SKM-1 treated with dmso at 0.1 percent for 144 hours (cell line): ENCODE measurements at regions not wholly inside any gene's neighbourhood (a gene's known extent, or its start where the extent isn't known, plus 50 kb on each side); places are given as distances from the start of the nearest gene placed in this dataset.
"Not testable (repeated sequence)": the region's sequence is repeated elsewhere in the genome, so short reads cannot be mapped to it uniquely, and the experiment has no call there.

Experiments used
- DNase-seq: peaks from one replicate; lab custom pipeline; 2025; ENCODE audit not compliant: unreplicated experiment; lab: John Stamatoyannopoulos, UW

DNA sequence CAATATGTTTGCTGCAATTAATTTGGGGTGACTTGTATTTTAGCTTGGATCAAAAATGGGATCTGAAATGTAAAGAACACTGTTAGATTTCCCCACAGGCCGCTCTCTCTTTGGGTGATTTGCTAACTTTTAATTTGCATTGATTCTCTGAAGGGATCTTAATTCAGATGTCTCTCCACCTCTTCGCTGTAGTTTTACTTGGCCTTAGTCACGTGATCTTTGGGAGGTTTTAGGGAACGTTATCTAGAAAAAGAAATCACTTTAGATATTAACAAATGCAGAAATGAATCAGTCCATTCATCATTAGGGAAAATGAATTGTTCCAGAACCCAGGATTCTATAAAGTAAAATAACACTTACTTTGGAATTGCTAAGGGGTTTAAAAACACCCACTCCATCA lies 390.2 kb downstream of the THBS2 start:
- no peak for DNase-seq

- no peak for DNase-seq
Measured at GRCh38 chr6:168862346-168862980, 391.2 kb downstream of the THBS2 start.

DNA sequence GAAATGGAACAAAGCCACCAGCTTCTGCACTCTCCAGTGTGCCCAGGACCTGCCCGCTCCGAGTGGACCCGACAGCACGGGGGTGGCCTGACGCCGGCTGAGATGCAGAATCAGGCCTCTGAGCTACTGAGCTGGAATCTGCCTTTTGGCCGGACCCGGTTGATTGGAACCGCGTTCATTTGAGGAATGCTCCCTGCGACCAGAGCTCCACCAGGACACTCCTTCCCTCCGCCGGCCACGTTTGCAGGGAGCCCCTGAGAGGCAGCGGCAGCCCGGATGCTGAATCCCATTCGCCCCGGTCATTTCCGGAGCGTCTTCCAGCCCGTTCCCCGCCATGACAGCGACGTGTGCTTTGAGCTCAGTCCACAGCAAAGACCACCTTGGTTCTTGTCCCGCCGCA lies 392.7 kb downstream of the THBS2 start:
- DNase-seq, result no peak

GRCh38 chr6:168860341-168860740 lies 393.3 kb downstream of the THBS2 start:
- no peak for DNase-seq

DNA sequence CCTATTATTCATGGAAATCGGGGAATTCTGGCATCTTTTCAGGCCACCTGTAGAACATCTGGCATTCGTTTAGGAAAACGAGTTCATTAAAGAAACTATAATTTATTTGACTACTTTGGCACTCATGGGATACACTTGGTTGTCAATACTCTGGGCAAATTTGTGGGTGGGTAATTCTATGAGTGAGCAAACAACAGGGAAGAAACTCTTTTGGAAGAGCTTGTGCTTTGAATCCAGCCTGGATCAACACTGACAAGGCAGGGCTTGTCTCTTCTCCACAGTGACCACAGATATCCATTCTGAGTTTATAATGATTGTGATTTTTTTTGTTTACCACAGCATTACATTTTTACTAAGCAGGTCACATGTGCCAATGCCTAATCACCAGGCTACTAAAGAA lies 394.7 kb downstream of the THBS2 start:
- DNase-seq, result no peak

DNA sequence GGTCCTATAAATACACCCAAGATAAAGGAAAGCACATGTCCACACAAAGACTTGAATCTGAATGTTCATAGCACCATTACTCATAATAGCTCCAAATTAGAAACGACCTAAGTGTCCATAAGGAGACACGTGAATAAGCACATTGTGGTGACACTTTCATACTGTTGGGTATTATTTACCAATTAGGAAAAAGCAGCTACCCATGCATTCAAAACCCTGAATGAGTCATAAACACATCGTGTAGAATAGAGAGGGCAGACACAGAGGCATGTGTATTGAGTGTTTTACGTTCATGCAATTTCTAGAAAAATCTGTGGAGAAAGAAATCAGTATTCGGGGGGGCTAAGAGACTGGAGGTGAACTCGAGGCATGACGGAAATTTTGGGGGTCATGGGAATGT lies 396.7 kb downstream of the THBS2 start:
- DNase-seq, result no peak

DNA sequence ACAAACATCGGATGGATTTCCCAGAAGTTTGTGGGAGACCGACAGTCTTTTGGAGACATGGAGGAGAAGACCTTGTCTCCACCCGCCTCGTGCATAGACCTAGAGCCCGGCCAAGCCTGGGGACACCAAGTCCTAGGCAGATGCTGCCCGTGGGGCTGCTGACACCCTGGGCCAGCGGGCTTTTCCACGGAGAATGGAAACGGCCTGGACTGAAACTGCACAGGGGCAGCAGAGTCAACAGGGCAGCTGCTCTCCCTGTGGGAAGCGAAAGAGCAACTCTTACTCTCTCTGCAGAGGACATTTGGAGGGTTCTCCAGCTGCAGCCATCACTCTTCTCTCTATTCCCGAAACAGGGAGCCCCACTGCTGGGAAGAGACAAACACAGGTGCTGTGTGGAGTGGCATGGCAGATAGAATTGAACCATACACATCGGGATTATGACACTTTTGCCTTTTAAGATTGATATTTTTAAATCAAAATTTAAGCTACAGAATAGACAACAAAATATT lies 401.2 kb downstream of the THBS2 start:
- DNase-seq, result no peak

GRCh38 chr6:168851460-168852375 lies 401.9 kb downstream of the THBS2 start:
- DNase-seq, result no peak

- not testable (repeated sequence) for DNase-seq
Measured at GRCh38 chr6:168850027-168850736, 403.5 kb downstream of the THBS2 start.

DNA sequence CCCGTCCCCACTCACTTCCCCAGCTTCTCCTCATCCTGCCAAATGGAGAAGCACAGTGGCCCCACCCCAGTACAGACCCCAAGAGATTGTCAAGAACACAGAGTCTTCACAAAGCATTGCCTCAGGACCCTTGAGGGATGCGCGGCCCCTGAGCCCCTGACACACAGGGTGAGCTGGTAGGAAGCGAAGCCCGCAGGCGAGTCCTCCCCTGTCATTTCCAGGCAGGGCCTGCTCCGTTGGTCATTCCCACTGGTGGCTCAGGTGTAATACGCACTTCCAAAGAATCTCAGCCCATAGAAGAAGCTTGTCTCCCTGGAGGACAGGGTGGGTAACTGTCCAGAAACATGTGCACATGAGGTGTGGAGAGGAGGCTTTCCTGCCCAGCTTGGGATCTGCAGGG lies 404.2 kb downstream of the THBS2 start:
- no peak for DNase-seq

DNA sequence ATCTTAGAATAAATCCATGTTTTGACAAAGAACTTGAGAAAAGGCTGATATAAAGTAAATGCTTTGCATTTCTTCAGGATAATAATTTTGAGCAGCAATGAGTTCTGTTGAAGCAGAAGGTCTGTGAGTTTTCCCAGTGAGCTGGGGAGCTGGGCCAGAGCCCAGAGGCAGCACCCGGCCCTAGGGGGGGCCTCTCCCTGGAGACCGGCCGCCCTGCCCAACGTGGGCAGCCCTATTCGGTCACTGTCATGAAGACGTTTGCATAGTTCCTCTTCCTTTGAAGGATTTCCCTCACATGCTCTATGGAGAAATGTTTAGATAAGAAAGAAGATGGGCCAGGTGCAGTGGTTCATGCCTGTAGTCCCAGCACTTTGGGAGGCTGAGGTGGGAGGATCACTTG lies 404.8 kb downstream of the THBS2 start:
- no peak for DNase-seq

GRCh38 chr6:168844821-168845609 lies 404.0 kb downstream of the SMOC2 start:
- no peak for DNase-seq

DNA sequence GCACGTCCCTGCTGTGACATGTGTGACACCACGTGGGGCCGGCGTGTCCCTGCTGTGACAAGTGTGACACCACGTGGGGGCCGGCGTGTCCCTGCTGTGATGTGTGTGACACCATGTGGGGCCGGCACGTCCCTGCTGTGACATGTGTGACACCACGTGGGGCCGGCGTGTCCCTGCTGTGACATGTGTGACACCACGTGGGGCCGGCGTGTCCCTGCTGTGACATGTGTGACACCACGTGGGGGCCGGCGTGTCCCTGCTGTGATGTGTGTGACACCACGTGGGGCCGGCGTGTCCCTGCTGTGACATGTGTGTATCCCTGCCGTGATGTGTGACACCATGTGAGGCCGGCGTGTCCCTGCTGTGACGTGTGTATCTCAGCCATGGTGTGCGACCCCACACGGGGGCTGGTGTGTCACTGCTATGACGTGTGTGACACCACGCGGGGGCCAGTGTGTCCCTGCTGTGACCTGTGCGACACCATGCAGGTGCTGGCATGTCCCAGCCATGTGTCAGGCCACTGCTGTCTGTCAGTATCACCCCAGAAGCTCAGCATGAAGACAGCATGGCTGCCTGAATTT lies 401.7 kb downstream of the SMOC2 start:
- DNase-seq, result not testable (repeated sequence)

DNA sequence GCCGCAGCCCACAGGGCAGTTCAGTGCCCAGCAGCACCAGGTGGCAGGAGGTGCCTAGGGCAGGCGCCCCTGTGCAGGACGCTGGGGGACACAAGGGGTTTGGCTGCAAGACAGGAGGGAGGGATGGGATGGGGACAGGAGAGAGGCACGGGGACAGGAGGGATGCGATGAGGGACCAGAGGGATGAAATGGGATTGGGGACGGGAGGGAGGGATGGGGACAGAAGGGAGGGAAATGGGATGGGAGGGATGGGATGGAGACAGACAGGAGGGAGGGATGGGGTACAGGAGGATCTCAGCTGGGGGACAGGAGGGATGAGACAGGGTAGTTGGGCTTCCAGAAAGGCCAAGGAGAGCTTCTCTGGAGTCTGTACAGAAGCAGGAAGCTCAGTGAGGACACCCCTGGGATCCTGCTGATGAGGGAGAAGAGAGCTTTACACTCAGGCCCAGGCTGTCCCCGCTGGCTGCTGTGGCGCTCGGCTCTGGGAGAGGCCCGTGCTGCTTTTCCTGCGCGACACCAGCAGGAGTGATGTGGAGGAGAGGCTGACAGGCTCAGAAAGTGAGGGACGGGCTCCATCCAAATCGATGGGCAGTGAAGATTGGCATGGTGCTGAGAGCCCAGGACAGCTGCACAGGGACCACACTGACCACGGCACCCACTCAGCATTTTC lies 400.8 kb downstream of the SMOC2 start:
- DNase-seq, result no peak

GRCh38 chr6:168840932-168841331 lies 399.9 kb downstream of the SMOC2 start:
- not testable (repeated sequence) for DNase-seq

DNA sequence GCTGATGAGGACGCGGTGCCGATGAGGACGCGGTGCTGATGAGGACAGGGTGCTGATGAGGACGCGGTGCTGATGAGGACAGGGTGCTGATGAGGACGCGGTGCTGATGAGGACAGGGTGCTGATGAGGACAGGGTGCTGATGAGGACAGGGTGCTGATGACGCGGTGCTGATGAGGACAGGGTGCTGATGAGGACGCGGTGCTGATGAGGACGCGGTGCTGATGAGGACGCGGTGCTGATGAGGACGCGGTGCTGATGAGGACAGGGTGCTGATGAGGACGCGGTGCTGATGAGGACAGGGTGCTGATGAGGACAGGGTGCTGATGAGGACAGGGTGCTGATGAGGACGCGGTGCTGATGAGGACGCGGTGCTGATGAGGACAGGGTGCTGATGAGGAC lies 399.3 kb downstream of the SMOC2 start:
- DNase-seq, result not testable (repeated sequence)

DNA sequence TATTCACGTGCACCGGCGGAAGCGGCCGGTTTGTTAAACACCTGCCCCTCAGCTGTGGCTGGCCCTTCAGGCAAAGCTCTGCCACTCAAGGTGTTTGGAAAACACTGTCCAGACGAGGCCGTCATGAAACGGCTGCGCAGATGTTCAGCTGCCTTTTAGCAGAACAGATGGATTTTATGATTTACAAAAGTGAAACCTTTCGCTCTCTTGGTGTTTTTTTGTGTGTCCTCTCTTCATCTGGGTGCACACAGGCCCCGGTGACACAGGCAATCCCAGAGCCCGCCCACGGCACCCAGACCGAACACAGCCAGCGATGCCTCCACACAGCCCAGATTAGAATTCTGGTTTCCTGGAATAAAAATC lies 397.0 kb downstream of the SMOC2 start:
- no peak for DNase-seq

DNA sequence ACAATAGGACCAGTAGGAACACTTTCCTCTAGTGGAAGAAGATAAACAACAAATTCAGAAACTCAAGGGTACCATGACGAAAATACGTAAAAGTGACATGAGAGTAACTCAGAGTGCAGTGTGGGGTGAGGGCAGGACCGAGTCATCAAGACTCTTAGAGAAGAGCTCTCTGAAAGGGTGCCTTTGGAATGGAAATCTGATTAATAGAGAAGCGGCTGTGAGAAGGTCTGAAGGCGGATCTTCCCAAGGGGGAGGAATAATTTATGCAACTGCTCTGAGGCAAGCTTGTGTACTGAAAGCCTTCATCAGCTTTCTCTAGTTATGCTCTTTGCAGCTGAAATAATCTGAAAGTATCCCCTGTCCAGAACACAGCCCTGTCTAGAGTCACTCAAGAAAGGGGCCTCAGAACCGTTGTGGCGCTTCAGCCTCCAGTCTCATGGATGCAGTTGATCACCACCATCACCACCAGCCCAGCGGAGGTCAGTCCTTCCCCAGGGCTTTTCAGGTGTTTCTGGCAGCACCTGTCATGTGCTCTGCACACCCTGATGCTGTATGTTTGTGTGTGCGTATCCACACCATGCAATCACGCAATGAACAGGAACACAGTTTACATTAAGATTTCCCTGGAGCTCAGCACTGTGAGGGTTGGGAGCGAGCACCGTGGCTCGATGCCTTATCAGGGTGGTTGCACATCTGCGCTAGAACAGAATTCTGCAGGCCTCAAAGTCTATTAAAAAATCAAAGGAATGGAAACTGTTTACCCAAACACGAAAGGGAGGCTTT lies 396.5 kb downstream of the SMOC2 start:
- DNase-seq, result no peak

DNA sequence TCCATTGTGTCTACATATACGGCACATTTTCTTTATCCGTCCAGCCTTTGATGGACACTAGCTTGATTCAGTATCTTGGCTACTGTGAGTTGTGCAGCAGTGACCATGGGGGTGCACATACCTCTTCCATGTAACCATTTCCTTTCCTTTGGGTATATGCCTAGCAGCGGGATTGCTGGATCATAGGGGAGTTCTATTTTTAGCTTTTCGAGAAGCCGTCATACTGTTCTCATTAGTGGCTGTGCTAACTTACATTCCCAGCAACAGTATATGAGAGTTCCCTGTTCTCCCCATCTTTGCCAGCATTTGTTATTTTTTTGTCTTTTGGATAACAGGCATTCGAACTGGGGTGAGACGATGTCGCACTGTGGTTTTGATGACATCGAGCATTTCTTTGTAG lies 395.0 kb downstream of the SMOC2 start:
- no peak for DNase-seq
